Activated B cell treated with CpG ODN at 0.5 μM for 24 hours (primary cell): ENCODE measurements at regions not wholly inside any gene's neighbourhood (a gene's known extent, or its start where the extent isn't known, plus 50 kb on each side); places are given as distances from the start of the nearest gene placed in this dataset.

Experiments used
- ATAC-seq: fragments of 200-7000 bp; cut with Tn5 transposase; one replicate; pipeline ENCODE4 v1.10.0; 2021; ENCODE audit warnings: low read depth, mild to moderate bottlenecking, moderate library complexity
- CTCF ChIA-PET: fragments of 350-600 bp; sonication (Branson Sonifier 250); formaldehyde crosslinking; loops from one replicate; lab custom pipeline; 2021; ENCODE audit warnings: antibody characterized with exemption; lab: Charles Lee
- POLR2A ChIA-PET: fragments of 350-600 bp; sonication (Branson Sonifier 250); formaldehyde crosslinking; loops from one replicate; lab custom pipeline; 2021; ENCODE audit warnings: antibody characterized with exemption; lab: Charles Lee
- DNase-seq: peaks from one replicate; pipeline ENCODE4 v3.0.0; 2022
- H3K27ac Mint-ChIP-seq: one replicate; pipeline ENCODE4 v1.8.0; 2020; ENCODE audit warnings: mixed read lengths
- H3K27me3 Mint-ChIP-seq: one replicate; pipeline ENCODE4 v1.8.0; 2021; ENCODE audit warnings: mixed read lengths
- H3K36me3 Mint-ChIP-seq: one replicate; pipeline ENCODE4 v1.8.0; 2021; ENCODE audit warnings: low read depth, mixed read lengths
- H3K4me1 Mint-ChIP-seq: one replicate; pipeline ENCODE4 v1.8.0; 2021; ENCODE audit warnings: mixed read lengths
- H3K4me3 Mint-ChIP-seq: one replicate; pipeline ENCODE4 v1.8.0; 2020; ENCODE audit warnings: mild to moderate bottlenecking, mixed read lengths
- H3K9me3 Mint-ChIP-seq: one replicate; pipeline ENCODE4 v1.8.0; 2020; ENCODE audit warnings: mixed read lengths
- intact Hi-C: fragments of 100-400 bp; cut with micrococcal nuclease; formaldehyde crosslinking; loops from one replicate; pipeline ENCODE4 v1.15.1; 2024
- TF ChIP-seq, protein P1 (sequence below): fragments of 200-600 bp; IDR thresholded peaks from one replicate; pipeline ENCODE4 v1.8.0; 2022; ENCODE audit warnings: antibody characterized with exemption, mild to moderate bottlenecking

GRCh38 chr10:130230036-130230435 is 93.8 kb downstream of the GLRX3 start:
- DNase-seq, result no peak
- Mint-ChIP-seq H3K27ac (no peak overlapping the region), H3K4me3 (no peak overlapping the region), H3K4me1 (no peaks in the 10 kb centered on the region), H3K36me3 (peaks cover 2% of the 10 kb centered on the region), H3K9me3 (peaks cover 8% of the 10 kb centered on the region), H3K27me3 (peaks cover 6% of the 10 kb centered on the region)
- ChIA-PET CTCF (no interaction called here), POLR2A (no interaction called here)
- TF ChIP-seq, protein P1, sequence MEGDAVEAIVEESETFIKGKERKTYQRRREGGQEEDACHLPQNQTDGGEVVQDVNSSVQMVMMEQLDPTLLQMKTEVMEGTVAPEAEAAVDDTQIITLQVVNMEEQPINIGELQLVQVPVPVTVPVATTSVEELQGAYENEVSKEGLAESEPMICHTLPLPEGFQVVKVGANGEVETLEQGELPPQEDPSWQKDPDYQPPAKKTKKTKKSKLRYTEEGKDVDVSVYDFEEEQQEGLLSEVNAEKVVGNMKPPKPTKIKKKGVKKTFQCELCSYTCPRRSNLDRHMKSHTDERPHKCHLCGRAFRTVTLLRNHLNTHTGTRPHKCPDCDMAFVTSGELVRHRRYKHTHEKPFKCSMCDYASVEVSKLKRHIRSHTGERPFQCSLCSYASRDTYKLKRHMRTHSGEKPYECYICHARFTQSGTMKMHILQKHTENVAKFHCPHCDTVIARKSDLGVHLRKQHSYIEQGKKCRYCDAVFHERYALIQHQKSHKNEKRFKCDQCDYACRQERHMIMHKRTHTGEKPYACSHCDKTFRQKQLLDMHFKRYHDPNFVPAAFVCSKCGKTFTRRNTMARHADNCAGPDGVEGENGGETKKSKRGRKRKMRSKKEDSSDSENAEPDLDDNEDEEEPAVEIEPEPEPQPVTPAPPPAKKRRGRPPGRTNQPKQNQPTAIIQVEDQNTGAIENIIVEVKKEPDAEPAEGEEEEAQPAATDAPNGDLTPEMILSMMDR, result no peak
- intact Hi-C loops, result no loop called here
- ATAC-seq, result no peak

DNA sequence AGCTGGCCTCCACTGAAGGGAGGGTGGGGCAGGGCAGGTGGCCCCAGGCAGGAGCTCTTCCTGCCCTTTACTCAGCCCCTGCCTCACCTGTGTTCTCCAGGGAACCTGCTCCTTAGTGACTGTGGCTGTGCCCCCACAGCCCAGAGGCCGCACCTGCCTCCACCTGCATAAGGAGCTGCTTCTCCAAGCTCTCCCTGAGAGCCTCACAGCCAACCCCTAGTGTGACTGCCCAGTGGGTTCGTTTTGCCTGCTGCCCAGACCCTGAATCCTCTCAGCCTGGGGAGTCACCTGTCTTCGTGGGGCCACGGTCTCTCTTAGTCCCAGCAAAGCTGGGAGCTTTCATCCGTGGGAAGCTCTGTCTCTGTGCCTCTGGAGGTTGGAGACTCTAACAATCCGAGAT is 94.4 kb downstream of the GLRX3 start:
- intact Hi-C loops, result no loop called here
- no peaks in the 10 kb centered on the region for H3K4me1 Mint-ChIP-seq
- TF ChIP-seq, protein P1, result no peak
- no peak overlapping the region for H3K4me3 Mint-ChIP-seq
- peaks cover 8% of the 10 kb centered on the region for H3K9me3 Mint-ChIP-seq
- ChIA-PET CTCF (no interaction called here), POLR2A (no interaction called here)
- ATAC-seq, result no peak
- H3K27me3 Mint-ChIP-seq, result peaks cover 6% of the 10 kb centered on the region
- no peak for DNase-seq
- no peak overlapping the region for H3K27ac Mint-ChIP-seq
- peaks cover 2% of the 10 kb centered on the region for H3K36me3 Mint-ChIP-seq

DNA sequence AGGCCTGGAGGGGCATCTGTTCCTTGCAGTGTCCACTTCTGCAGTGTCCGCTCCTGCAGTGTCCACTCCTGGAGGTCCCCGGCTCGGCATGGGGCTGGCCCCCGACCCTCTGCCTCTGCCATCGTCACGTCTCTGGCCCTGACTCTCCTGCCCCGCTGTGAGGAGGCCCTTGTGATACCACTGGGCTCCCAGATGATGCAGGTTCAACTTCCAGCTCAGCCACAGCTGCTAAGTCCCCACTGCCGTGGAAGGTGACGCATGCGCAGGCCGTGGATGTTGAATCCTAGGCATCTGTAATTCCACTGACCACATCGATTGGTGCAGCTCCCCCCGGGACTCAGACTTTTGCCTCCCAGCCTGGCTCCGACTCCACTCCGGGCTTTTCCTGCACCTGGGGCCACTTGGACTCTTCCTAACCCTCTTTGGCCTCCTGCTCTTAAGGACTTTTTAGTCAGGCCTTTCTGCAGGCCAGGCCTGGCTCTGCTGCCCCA is 95.1 kb downstream of the GLRX3 start:
- intact Hi-C loops, result no loop called here
- H3K4me1 Mint-ChIP-seq, result no peaks in the 10 kb centered on the region
- no peak for ATAC-seq
- ChIA-PET POLR2A (no interaction called here), CTCF (no interaction called here)
- DNase-seq, result no peak
- H3K36me3 Mint-ChIP-seq, result peaks cover 2% of the 10 kb centered on the region
- peaks cover 5% of the 10 kb centered on the region for H3K27me3 Mint-ChIP-seq
- TF ChIP-seq, protein P1, result no peak
- no peak overlapping the region for H3K27ac Mint-ChIP-seq
- H3K4me3 Mint-ChIP-seq, result no peak overlapping the region
- peaks cover 8% of the 10 kb centered on the region for H3K9me3 Mint-ChIP-seq

DNA sequence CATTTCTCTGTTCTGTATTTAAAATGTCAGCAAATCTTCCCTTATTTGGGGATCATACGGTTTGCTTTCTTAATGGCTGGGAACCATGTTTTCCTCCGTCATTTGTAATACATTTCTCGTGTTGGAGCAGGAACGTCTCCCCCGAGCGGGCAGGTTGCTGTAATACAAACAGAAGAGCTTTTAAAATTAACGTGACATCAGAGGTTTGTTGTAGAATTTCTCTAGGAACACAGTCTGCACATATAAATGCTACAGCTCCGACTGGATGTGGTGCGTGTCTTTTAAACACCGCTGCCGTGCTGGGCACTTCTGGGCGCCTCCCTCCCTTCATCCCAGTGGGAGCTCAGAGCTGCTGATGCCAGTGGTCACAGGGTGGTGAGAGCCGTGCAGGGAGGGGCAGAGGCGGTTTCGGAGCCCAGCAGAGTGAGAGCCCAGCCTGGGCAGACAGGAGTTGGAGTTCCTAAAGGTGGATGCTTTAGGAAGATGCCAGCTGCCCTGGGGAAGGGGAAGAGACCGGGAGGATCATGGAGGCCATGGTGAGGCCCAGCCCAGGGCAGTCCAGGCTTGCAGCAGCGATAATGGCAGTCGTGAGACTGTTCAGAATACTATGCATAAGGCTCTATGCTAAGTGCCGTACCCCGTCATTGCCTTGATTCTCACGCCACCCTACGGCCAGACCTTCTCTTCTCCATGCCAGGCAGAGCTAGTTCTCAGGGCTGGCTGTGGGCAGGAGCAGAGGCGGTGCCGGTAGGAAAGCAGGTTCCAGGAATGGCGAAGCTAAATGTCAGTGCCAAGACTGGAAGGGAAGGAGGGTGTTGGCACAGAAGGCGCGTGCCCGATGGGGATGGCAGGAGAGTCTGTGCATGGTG is 96.2 kb downstream of the GLRX3 start:
- POLR2A ChIA-PET, result no interaction called here
- intact Hi-C loops, result no loop called here
- TF ChIP-seq, protein P1, result no peak
- Mint-ChIP-seq H3K4me1 (no peaks in the 10 kb centered on the region), H3K9me3 (peaks cover 6% of the 10 kb centered on the region), H3K27ac (no peak overlapping the region), H3K27me3 (no peaks in the 10 kb centered on the region), H3K4me3 (no peak overlapping the region), H3K36me3 (peaks cover 2% of the 10 kb centered on the region)
- no peak for ATAC-seq
- CTCF ChIA-PET, result no interaction called here
- DNase-seq, result no peak

DNA sequence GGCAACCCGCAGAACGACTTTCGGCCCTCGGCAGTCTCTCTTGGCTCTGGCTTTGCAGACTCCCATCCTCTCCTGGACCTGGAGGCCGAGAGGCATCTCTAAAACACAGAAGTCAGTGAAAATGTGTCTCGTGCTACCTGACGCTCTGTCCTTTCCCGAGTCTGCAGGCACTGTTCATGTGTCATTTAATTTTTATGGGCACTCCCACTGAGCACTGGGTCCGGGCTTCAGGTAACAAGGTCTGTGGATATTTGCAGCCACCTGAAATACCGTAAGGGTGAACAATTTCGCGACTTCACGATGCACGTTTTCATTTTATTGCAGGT is 96.8 kb downstream of the GLRX3 start:
- H3K27ac Mint-ChIP-seq, result no peak overlapping the region
- H3K9me3 Mint-ChIP-seq, result peaks cover 5% of the 10 kb centered on the region
- H3K4me1 Mint-ChIP-seq, result no peaks in the 10 kb centered on the region
- intact Hi-C loops, result no loop called here
- ChIA-PET POLR2A (no interaction called here), CTCF (no interaction called here)
- H3K36me3 Mint-ChIP-seq, result peaks cover 2% of the 10 kb centered on the region
- no peak for DNase-seq
- TF ChIP-seq, protein P1, result no peak
- H3K4me3 Mint-ChIP-seq, result no peak overlapping the region
- no peak for ATAC-seq
- no peaks in the 10 kb centered on the region for H3K27me3 Mint-ChIP-seq
